NCI-H345 treated with DMSO at 0.1 percent for 48 hours (cell line): ENCODE measurements at regions not wholly inside any gene's neighbourhood (a gene's known extent, or its start where the extent isn't known, plus 50 kb on each side); places are given as distances from the start of the nearest gene placed in this dataset.
"Not testable (repeated sequence)": the region's sequence is repeated elsewhere in the genome, so short reads cannot be mapped to it uniquely, and the experiment has no call there.

ENCODE experiments used
- DNase-seq: peaks from one replicate; lab custom pipeline; 2025; ENCODE audit not compliant: unreplicated experiment; lab: John Stamatoyannopoulos, UW

DNA sequence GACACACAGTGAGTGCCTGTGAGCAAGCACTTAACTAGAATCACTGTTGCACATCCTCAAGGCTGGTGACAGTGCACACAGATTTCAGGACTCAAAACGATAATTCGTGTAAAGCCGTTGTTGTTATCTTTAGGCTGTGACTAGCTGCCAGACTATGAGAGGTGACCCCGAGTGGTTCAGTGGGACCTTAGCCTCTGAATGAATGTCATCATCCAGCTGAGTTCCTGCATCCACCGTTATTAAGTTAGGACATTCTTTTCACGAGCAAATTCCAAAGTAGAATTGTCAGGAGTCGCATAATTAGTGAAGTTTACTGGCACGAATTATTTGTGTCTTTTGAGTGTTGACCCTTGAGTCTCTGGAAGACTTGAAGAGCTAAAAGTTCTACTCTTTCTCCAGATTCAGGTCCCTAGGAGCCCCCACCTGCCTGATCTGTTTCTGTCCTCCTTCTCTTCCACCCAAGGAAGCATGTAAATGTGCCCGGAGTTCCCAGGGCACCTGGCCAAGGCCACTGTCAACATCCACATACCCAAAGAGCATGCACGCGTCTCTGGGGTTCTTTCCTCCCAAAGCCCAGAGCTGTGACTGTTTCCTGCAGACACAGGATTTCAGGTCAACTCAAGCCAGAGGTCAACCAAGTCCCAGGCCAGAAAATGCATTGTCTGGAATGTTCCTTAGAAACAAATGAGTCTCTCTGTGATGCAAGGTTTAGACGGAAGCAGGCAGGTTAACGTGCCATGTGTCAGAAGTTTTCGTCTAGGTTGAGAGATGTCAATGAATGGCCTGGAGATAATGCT is 207.2 kb downstream of the TOMM20 start:
- DNase-seq, result no peak

DNA sequence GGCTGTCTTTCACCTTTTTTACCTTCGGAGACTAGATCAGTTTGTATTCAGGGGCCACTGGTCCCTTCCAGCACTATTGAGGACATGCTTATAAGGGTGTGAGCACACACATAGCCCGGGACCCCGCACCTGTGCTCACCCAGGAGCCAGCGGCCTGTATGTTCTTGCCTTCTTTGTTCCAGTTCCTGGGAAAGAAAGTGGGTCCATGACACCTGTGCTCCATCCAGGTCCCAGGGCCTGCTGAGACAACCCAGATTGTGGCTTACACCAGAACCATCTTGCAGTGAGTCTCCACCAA is 207.8 kb downstream of the TOMM20 start:
- no peak for DNase-seq

DNA sequence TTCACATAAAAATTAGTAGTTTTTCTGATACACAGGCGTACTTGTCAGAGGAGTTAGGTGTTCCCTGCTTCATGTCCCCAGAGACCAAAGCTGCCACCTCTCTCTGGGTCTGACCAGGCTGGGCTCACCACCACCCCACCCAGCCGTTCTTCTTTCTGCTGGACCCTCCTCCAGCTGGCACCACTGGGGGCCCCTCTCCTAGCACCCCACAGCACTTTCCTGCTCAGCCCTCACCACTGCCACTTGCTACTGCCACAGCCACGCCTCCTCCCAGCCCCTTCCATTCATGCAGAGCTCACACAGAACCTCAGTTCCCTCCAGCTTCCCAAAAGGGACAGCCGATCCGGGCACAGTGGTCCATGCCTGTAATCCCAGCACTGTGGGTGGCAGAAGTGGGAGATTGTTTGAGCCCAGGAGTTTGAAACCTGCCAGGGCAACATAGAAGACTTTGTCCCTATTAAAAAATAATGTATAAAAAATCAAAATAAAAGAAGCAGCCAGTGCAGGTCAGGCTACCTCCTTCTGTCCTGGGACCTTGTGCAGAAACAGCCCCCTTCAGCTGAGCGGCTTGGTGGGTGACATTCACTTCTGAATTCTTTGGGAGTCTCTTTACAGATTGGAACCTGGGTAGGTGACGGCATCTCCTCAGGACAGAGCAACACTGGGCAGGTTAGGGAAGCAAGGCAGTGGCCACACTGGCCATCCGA is 208.3 kb downstream of the TOMM20 start:
- DNase-seq, result no peak

DNA sequence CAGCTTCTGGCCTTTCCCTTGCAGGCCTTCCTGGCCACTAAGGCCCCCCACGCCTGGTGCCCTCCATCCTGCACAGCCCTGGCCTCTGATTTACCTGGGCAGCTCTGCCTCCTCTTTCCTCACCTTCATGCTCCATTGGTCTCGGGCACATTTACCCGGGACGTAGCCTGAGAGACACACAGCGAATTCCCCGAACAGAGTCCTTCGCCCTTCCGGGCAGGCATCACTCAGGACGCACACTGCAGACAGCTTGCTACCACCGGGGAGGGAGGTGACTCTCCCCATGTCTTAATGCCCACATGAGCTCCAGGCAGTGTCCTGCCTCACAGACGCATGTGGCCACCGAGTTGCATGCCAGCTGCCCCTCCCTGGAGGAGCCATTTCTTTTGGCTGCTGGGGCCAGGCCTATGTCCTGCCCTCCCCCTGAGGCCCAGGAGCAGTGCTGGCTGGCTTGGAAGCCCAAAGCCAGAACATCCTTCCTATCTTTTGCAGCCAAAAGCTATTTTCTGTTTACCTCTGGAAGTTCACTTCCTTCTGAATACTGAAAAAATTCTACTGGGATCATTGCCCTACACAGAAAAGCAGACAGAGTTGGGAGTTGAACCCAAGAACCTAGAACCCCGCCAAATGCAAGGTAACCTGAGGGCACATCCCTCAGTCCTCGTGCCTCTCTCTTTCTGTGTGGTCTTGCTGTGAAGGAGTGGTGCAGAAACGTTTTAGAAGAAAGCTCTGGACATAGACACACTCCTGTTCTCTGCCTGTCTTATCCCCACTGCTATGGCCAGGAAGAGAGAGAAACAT is 209.5 kb downstream of the TOMM20 start:
- DNase-seq, result no peak

DNA sequence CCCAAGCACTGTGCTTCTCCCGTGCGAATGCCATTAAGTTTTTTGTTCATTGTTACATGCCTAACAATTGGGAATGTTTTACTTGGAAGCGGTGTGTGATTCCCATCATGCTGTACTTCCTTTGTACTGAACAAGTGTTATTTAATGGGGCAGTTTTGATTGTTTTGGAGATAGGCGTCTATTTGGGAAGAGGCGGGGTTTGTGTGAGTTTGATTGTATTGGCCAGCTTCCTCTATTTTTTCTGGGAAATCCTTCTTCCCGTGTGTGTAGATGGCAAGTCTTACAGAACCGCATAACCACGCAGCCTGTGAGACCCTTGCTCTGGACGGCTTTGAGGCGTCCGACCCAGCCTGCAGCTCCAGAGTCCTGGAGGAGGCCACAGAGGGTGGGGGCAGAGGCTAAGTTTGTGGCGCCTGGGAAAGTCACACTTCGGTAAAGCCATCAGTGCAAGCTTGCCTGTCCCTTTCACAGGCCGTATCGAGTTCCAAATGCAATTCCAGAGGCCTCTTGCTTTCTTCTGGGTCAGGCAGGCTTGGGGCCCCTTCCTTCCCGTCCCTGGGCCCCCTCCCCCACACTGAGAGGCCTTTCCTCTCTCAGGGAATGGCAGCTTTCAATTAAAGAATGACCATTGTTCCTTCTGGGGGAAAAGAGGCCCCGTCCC is 210.3 kb downstream of the TOMM20 start:
- no peak for DNase-seq

DNA sequence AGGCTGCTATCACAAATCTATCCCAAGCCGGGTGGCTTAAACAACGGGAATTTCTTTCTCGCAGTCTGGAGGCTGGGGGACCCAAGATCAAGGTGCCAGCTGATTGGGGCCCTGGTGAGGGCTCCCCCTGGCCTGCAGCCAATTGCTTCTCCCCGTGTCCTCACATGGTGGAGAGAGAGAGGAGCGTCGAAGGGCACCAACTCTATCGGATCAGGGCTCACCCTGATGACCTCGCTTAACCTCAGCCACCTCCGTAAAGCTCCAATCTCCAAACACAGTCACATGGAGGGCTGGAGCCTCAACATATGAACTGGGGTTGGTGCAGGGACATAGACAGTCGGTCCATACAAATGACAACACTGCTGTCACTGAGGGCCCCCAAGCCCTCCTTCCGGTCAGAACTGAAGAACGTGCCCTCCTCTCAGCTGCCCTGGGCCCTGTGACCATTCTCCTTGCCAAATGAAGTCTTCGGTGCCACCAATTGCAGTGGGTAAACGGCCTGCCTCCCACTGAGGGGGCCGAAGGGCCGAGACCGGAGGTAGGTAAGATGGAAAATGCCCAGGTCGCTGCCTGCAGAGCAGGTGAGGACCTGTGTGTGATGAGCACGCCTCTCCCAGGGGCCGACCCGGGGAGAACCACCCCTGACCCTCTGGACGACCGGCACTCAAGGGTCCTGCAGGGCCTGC is 211.0 kb downstream of the TOMM20 start:
- no peak for DNase-seq

DNA sequence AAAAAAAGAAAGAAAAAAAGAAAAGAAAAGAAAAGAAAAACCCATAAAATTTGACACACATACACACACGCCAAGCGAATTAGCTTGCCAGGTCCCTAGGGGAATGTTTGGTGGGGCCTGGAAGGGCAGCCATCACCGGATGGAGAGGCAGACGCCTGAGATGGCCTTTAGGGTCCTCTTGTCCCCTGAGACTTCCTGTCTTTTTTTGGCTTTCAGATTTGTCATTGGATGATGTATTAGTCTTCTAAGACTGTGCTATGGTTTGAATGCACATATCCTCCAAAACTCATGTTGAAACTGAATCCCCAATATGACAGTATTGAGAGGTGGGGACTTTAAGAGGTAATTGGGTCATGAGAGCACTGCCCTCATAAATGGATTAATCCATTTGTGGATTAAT is 211.8 kb downstream of the TOMM20 start:
- no peak for DNase-seq

DNA sequence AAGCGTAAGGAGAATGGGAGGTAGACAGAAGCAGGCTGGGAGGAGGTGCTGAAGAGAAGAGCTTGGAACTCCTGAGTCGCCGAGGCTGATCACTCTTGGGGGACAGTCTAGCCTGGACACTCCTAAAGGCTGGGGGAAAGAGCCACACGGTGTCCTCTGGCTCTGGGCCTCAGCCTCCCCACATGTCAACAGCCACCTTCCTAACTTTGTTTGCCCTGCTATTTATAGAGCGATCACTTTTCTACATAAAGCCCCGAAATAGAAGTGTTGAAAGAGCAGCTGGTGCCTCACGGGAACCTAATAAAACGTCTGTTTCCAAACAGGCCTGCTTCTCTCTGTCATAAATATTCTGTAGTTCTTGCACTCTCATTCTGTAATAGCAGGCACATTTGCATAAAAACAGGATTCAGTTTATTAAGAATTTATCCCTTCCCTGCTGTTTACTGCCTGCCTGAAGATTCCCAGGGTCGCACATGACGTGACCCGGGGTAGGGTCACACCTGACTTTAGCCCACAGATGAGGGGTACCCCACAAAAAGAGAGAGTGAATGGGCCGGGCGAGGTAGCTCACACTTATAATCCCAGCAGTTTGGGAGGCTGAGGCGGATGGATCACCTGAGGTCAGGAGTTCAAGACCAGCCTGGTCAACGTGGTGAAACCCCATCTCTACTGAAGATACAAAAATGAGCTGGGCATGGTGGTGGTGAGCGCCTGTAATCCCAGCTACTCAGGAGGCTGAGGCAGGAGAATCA is 212.5 kb downstream of the TOMM20 start:
- DNase-seq, result peak; percentile 29

DNA sequence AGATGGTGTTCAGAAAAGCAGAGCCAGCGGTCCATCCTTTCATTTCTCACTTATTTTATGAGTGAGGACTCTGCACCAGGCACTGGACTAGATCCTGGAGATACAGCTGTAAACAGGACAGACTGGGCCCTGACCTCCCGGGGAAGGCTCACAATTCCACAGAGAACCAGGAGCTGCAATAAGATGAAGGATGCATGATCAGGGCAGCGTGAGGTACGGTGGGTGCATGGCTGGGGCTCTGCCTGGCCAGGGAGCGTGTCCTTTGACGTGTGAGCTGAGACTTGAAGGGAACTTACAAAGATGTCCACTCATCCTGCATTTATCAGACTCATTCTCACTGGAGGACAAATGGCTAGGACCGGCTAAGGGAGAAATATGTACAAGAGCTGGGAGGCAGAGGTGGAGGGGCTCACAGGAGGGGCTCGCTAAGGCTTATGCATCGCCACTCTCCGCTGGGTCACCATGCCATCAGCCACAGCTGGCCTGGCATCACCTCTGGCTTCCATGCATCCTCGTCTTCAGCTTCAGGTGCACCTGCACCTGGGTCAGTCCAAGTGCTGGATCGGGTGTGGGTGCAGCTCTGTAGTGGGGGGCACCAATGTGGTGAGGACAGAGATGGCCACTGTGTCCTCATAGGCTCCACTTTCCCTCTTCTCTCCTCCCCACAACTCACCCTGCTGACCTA is 213.9 kb downstream of the TOMM20 start:
- no peak for DNase-seq

DNA sequence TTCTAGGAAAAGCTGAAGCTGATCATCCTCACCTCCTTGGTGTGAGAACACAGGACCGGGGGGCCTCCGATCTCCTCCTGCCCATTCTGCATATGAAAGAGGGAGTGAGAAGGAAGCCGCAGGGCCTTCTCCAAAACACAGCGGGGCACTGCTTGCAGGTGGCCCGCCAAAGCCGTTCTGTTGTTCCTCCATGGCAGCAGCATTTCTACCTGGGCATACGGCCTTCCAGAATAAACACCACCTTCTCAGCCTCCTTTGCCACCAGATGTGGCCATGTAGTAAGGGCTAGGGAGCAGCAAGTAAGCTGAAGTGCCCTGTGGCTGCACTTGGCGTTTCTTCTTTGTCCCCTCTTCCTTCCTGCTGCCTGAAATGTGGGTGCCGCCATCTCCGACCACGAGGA is 214.9 kb downstream of the TOMM20 start:
- DNase-seq, result no peak

DNA sequence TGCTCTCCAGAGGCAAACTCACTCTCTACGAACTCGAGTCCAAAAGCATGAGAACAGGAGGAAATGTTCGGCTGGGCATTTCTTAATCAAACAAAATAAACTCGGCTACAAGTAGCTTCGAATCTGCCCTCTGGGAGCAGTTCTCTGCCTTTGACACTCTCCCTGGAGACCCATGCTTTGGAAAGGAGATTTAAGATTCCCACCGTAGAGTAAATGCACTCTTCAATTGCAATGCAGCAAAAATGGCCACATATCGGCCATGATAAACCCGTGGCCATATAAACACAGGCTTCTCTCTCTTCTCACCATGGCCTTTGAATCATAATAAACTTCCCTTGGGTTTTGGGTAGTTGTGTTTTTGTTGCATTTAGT is 215.4 kb downstream of the TOMM20 start:
- no peak for DNase-seq

DNA sequence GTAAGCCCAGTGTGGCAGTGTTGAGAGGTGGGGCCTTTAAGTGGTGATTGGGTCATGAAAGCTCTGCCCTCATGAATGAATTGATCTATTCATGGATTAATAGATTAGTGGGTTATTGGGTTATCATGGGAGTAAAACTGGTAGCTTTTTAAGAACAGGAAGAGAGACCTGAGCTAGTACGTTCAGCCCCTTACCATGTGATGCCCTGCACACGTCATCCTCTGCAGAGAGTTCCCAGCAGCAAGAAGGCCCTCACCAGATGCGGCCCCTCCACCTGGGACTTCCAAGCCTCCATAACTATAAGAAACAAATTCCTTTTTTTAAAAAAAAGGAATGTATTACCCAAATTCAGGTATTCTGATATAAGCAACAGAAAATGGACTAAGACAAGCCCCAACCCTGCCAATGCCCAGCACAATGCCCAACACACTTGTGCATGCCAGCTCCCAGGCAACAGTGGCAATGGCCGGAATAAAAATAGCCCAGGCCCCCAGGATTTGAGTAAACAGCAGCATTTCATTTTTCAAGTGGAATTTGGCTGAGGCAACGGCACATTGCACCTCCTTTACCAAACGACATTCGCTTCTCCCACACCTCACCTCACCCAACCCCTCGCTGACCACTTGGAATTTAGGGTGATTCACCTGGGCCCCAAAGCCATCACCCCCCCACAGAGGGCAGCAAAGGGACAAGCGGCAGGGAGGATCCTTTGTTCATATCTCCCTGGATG is 215.9 kb downstream of the TOMM20 start:
- no peak for DNase-seq

DNA sequence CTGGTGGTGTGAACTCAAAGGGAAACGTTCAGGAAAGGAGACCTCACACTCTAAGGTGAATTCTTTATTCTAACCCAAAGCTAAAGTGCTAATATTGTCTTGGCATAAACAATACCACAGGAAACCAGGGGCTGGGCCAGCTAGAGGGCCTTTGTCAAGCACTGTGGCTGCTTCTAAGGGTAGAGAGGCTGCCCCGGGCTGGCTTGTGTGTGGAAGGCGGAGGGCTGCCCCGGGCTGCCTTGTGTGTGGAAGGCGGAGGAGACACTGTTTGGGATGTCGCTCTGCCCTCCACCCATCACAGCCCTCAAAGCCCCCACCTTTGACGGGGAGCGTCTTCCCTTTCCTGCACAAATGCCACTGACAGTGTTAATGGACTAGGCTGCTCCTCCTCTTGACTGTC is 216.8 kb downstream of the TOMM20 start:
- no peak for DNase-seq

DNA sequence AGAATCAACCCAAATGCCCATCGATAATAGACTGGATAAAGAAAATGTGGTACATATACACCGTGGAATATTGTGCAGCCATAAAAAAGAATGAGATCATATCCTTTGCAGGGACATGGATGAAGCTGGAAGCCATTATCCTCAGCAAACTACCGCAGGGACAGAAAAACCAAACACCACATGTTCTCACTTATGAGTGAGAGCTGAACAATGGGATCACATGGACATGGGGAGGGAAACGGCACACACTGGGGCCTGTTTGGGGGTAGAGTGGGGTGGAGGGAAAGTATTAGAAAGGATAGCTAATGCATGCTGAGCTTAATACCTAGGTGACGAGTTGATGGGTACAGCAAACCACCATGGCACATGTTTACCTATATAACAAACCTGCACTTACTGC is 217.5 kb downstream of the TOMM20 start:
- not testable (repeated sequence) for DNase-seq

DNA sequence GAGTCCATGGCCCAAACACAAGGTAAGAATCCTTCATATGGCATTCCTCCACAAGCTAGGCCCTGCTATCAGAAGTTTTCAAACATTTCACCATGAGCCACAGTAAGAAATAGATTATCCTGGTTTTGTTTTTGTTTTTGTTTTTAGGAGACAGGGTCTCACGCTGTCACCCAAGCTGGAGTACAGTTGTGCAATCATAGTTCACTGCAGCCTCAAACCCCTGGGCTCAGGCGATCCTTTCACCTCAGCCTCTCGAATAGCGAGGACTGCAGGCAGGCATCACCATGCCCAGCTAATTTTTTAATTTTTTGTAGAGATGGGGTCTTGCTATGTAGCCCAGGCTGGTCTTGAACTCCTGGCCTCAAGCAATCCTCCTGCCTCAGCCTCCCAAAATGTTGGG is 218.8 kb downstream of the TOMM20 start:
- DNase-seq, result no peak

DNA sequence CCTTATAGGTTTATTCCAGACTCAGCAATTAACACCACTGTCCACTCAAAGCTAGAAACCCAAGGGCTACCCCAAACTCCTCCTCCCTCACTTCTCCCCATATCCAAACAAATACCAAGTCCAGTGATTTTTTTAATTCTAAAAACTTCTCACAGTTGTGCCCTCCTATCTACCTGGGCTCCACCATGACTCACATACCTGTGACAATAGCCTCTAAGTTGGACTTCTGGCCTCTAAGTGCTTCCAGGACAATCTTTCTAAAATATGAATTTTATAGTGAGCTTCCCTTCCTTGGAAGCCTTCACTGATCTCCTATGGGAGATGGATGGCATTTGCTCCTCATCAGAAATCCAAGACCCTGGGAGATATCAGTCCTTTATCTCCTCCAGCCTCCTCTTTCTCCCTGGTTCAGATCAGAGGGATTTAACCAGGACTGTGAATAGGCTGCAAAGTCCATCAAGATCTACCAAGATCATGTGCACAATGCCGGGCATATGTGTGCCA is 219.3 kb downstream of the TOMM20 start:
- no peak for DNase-seq

DNA sequence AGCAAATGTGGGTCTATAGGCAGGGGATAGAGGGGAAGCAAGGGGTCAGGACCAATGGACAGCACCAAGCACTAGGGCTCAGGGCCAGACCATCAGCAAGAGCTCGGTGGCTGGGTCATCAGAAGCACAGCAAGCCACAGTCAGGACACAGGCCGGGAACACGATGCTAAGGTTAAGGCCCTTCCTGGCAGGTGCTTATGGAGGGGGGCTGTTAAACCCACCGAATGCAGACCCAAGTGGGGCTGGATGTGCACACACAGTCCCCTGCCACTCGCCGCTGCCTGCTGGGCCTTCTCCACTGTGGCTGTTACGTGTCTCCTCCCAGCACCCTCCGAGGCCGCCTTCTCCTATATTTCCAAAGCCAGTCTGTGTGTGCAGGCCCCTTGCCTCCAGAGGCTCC is 220.1 kb downstream of the TOMM20 start:
- DNase-seq, result no peak

DNA sequence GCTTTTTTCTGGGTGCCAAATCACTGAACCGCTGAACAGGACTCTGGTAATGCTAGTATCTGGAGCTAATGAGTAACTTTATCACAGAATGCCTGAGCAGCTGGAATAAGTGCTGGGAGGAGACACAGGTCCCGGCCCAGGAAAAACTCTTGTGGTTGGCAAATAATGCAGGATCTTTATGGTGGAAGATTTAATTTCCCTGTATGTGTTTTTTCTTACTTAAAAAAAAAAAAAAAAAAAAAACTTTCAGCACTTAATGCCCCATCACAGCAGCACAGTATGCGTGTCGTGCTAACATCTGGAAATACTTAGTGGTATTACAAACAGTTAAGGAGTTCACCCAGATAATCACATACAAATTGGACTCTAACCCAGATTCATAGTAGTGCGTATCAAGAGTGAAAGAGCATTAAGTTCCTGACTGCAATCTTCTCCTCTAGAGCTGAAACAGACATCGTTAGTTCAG is 220.7 kb downstream of the TOMM20 start:
- DNase-seq, result no peak
